ENCODE measurements at regions not wholly inside any gene's neighbourhood (a gene's known extent, or its start where the extent isn't known, plus 50 kb on each side); places are given as distances from the start of the nearest gene placed in this dataset.

DNA sequence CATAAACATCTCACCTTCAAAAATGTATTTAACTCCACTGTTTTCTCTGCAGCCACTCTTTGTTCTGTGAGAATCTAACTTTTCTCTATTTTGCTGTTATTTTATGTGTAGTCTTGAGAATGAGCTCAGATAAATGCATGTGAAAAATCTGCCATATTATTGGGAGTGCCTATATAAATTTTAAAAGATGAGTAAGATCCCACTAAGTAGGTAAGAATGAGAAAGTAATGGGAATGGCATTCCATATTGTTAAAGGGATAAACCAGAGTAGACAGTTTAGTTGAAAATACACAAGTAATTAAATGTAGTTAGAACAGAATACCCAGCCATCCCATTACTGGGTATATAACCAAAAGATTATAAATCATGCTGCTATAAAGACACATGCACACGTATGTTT lies 817.2 kb downstream of the FAM181B start:
- WGBS = 89% methylated on average over 1 of the region's 1 CpG

More for the DNA sequence above, 817.2 kb downstream of the FAM181B start:
- Histone ChIP-seq H3K4me1 (ENCODE audit: control insufficient read depth in 4 of 4, insufficient read depth in 4 of 4, low read length in 3 of 4) (peaks cover 0 to 5% (median 3%) of the 10 kb centered on the region in 4 donors), H3K9ac (ENCODE audit: low read depth in 1 of 2, low read length in 2 of 2) (no peak overlapping the region), H3K4me3 (ENCODE audit: low read depth in 1 of 3, low read length in 3 of 3) (no peak overlapping the region), H3K36me3 (ENCODE audit: control insufficient read depth in 4 of 4, insufficient read depth in 3 of 4, low read depth in 1 of 4, low read length in 3 of 4) (no peaks in the 10 kb centered on the region), H3K27me3 (ENCODE audit: control insufficient read depth in 4 of 4, insufficient read depth in 4 of 4, low read length in 3 of 4) (no peaks in the 10 kb centered on the region), H3K9me3 (ENCODE audit: control insufficient read depth in 4 of 4, low read length in 3 of 4) (no peaks in the 10 kb centered on the region), H3K27ac (ENCODE audit: low read depth in 1 of 2, low read length in 2 of 2) (no peak overlapping the region)
- DNase-seq (ENCODE audit: low spot score) = no peak
- no peak for TF ChIP-seq FOXA1 (IDR thresholded peaks at IDR 0.05)
- no peak for TF ChIP-seq NR2F2 (IDR thresholded peaks at IDR 0.05)
- TF ChIP-seq, protein P1, sequence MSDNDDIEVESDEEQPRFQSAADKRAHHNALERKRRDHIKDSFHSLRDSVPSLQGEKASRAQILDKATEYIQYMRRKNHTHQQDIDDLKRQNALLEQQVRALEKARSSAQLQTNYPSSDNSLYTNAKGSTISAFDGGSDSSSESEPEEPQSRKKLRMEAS (IDR thresholded peaks at IDR 0.05) = no peak
- no peak for TF ChIP-seq YY1 (IDR thresholded peaks at IDR 0.05)
- no peak for TF ChIP-seq FOXA2 (IDR thresholded peaks at IDR 0.05)
- TF ChIP-seq SP1 (IDR thresholded peaks at IDR 0.05) = no peak
- TF ChIP-seq RXRA (IDR thresholded peaks at IDR 0.05) = no peak
- no peak for TF ChIP-seq HNF4A (conservative IDR thresholded peaks at IDR 0.05)
- TF ChIP-seq, protein P2, sequence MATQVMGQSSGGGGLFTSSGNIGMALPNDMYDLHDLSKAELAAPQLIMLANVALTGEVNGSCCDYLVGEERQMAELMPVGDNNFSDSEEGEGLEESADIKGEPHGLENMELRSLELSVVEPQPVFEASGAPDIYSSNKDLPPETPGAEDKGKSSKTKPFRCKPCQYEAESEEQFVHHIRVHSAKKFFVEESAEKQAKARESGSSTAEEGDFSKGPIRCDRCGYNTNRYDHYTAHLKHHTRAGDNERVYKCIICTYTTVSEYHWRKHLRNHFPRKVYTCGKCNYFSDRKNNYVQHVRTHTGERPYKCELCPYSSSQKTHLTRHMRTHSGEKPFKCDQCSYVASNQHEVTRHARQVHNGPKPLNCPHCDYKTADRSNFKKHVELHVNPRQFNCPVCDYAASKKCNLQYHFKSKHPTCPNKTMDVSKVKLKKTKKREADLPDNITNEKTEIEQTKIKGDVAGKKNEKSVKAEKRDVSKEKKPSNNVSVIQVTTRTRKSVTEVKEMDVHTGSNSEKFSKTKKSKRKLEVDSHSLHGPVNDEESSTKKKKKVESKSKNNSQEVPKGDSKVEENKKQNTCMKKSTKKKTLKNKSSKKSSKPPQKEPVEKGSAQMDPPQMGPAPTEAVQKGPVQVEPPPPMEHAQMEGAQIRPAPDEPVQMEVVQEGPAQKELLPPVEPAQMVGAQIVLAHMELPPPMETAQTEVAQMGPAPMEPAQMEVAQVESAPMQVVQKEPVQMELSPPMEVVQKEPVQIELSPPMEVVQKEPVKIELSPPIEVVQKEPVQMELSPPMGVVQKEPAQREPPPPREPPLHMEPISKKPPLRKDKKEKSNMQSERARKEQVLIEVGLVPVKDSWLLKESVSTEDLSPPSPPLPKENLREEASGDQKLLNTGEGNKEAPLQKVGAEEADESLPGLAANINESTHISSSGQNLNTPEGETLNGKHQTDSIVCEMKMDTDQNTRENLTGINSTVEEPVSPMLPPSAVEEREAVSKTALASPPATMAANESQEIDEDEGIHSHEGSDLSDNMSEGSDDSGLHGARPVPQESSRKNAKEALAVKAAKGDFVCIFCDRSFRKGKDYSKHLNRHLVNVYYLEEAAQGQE (IDR thresholded peaks at IDR 0.05) = no peak
- TF ChIP-seq TAF1 (conservative IDR thresholded peaks at IDR 0.05) = no peak
- no peak for TF ChIP-seq GABPA (IDR thresholded peaks at IDR 0.05 in 1 of 2, conservative IDR thresholded peaks at IDR 0.05 in 1 of 2)
- TF ChIP-seq ZBTB33 (IDR thresholded peaks at IDR 0.05) = no peak
- TF ChIP-seq RAD21 (IDR thresholded peaks at IDR 0.05) = no peak
- no peak for TF ChIP-seq EGR1 (IDR thresholded peaks at IDR 0.05; ENCODE audit: low read depth in 2 of 2)
- TF ChIP-seq JUND (IDR thresholded peaks at IDR 0.05) = no peak
- TF ChIP-seq HNF4G (IDR thresholded peaks at IDR 0.05) = no peak
- TF ChIP-seq ATF3 (IDR thresholded peaks at IDR 0.05) = no peak
- TF ChIP-seq, protein P3, sequence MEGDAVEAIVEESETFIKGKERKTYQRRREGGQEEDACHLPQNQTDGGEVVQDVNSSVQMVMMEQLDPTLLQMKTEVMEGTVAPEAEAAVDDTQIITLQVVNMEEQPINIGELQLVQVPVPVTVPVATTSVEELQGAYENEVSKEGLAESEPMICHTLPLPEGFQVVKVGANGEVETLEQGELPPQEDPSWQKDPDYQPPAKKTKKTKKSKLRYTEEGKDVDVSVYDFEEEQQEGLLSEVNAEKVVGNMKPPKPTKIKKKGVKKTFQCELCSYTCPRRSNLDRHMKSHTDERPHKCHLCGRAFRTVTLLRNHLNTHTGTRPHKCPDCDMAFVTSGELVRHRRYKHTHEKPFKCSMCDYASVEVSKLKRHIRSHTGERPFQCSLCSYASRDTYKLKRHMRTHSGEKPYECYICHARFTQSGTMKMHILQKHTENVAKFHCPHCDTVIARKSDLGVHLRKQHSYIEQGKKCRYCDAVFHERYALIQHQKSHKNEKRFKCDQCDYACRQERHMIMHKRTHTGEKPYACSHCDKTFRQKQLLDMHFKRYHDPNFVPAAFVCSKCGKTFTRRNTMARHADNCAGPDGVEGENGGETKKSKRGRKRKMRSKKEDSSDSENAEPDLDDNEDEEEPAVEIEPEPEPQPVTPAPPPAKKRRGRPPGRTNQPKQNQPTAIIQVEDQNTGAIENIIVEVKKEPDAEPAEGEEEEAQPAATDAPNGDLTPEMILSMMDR (IDR thresholded peaks at IDR 0.05; ENCODE audit: low read depth, low read length, missing input control) = no peak

All from liver (tissue), 8 donors.